Spleen (tissue), 7 donors: ENCODE measurements at regions not wholly inside any gene's neighbourhood (a gene's known extent, or its start where the extent isn't known, plus 50 kb on each side); places are given as distances from the start of the nearest gene placed in this dataset.

Experiments
- POLR2AphosphoS5 ChIP-seq, 3 donors: sonication (generic); formaldehyde crosslinking; IDR thresholded peaks; one replicate each; pipeline ENCODE4 v1.5.1; 2017; ENCODE audit warnings: antibody characterized with exemption in 3 of 3
- TF ChIP-seq, protein P1 (sequence below), 11 experiments: fragments of 200-600 bp in 7 of 11; fragments of 450-650 bp in 4 of 11; sonication (generic) in 4 of 11; IDR thresholded peaks in 8 of 11; conservative IDR thresholded peaks in 3 of 11; 1 replicate in 7 of 11; 2 replicates in 4 of 11; pipeline versions ENCODE4 v1.4.0 to v1.8.0; 2016 to 2021; ENCODE audit warnings: antibody characterized with exemption in 11 of 11, inconsistent platforms in 4 of 11, mild to moderate bottlenecking in 1 of 11
- donor health status: DM: no; HTN: no; CAD: no; lungs with moderate emphysema.
- donor health status: DM: no; HTN: no; CAD: no.
- donor health status: DM: no; HTN: no; CAD: no.

- no peak for TF ChIP-seq POLR2AphosphoS5 (IDR thresholded peaks at IDR 0.05)
- TF ChIP-seq, protein P1, sequence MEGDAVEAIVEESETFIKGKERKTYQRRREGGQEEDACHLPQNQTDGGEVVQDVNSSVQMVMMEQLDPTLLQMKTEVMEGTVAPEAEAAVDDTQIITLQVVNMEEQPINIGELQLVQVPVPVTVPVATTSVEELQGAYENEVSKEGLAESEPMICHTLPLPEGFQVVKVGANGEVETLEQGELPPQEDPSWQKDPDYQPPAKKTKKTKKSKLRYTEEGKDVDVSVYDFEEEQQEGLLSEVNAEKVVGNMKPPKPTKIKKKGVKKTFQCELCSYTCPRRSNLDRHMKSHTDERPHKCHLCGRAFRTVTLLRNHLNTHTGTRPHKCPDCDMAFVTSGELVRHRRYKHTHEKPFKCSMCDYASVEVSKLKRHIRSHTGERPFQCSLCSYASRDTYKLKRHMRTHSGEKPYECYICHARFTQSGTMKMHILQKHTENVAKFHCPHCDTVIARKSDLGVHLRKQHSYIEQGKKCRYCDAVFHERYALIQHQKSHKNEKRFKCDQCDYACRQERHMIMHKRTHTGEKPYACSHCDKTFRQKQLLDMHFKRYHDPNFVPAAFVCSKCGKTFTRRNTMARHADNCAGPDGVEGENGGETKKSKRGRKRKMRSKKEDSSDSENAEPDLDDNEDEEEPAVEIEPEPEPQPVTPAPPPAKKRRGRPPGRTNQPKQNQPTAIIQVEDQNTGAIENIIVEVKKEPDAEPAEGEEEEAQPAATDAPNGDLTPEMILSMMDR (IDR thresholded peaks at IDR 0.05 in 8 of 11, conservative IDR thresholded peaks at IDR 0.05 in 3 of 11) = no peak
These were observed 49.8 kb upstream of the FHIP2A start for GRCh38 chr10:114771749-114772148.
